HepG2 (cell line): ENCODE measurements at regions not wholly inside any gene's neighbourhood (a gene's known extent, or its start where the extent isn't known, plus 50 kb on each side); places are given as distances from the start of the nearest gene placed in this dataset.

Source experiments
- NR3C1 ChIP-seq: sonication (generic); formaldehyde crosslinking; IDR thresholded peaks from 2 replicates; pipeline ENCODE4 v1.4.0; 2020; ENCODE audit warnings: missing genetic modification reagents
- POLR2A ChIP-seq, 2 experiments: IDR thresholded peaks; 2 replicates each; pipeline ENCODE4 v1.6.1; 2011; ENCODE audit warnings: low read depth in 2 of 2, low read length in 2 of 2, mild to moderate bottlenecking in 1 of 2, moderate library complexity in 1 of 2; ENCODE audit not compliant: insufficient read depth in 1 of 2
- SRY ChIP-seq: sonication (generic); formaldehyde crosslinking; IDR thresholded peaks from 2 replicates; pipeline ENCODE4 v1.8.0; 2022; ENCODE audit warnings: mild to moderate bottlenecking, missing genetic modification reagents
- ZNF282 ChIP-seq: fragments of 450-650 bp; IDR thresholded peaks from 2 replicates; pipeline ENCODE4 v1.6.1; 2018; ENCODE audit not compliant: partially characterized antibody
- ZNF530 ChIP-seq: sonication (generic); formaldehyde crosslinking; IDR thresholded peaks from 2 replicates; pipeline ENCODE4 v1.5.0; 2020; ENCODE audit warnings: low read depth, mild to moderate bottlenecking, missing genetic modification reagents
- ZNF816 ChIP-seq: sonication (generic); formaldehyde crosslinking; IDR thresholded peaks from 2 replicates; pipeline ENCODE4 v1.8.0; 2022; ENCODE audit warnings: missing genetic modification reagents, mild to moderate bottlenecking, borderline replicate concordance
- TF ChIP-seq, protein P1 (sequence below): sonication (generic); formaldehyde crosslinking; IDR thresholded peaks from 2 replicates; pipeline ENCODE4 v1.8.1; 2022; ENCODE audit warnings: low read depth, mild to moderate bottlenecking, missing genetic modification reagents
- TF ChIP-seq, protein P2 (sequence below), 2 experiments: sonication (generic) in 1 of 2; formaldehyde crosslinking in 1 of 2; IDR thresholded peaks; 2 replicates each; pipeline versions ENCODE4 v1.4.0 to v1.6.1; 2016 to 2020; ENCODE audit warnings: borderline replicate concordance in 1 of 2, low read depth in 1 of 2, mild to moderate bottlenecking in 1 of 2, missing genetic modification reagents in 1 of 2
- TF ChIP-seq, protein P3 (sequence below): sonication (generic); formaldehyde crosslinking; IDR thresholded peaks from 2 replicates; pipeline ENCODE4 v1.4.0; 2020; ENCODE audit warnings: missing genetic modification reagents
- TF ChIP-seq, protein P4 (sequence below): sonication (generic); formaldehyde crosslinking; IDR thresholded peaks from 2 replicates; pipeline ENCODE4 v1.4.0; 2020; ENCODE audit warnings: missing genetic modification reagents
- TF ChIP-seq, protein P5 (sequence below): sonication (generic); formaldehyde crosslinking; IDR thresholded peaks from 2 replicates; pipeline ENCODE4 v1.9.0; 2021; ENCODE audit warnings: missing genetic modification reagents, borderline replicate concordance
- TF ChIP-seq, protein P6 (sequence below): sonication (generic); formaldehyde crosslinking; IDR thresholded peaks from 2 replicates; pipeline ENCODE4 v1.5.0; 2020; ENCODE audit warnings: mild to moderate bottlenecking, missing genetic modification reagents, moderate library complexity

DNA sequence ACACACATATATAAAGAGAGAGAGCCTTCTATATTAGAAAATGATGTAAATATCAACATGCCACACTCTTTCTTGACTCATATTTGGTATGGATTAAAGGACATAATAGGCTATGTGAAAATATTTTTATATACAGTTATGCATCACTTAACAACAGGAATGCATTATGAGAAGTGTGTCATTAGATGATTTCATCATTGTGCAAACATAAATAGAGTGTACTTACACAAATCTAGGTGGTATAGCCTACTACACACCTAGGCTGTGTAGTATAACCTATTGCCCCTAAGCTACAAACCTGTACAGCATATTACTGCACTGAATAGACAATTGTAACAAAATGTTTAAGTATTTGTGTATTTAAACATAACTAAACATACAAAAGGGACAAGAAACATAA is 354.8 kb upstream of the CNTNAP5 start:
- TF ChIP-seq ZNF282 (no peak), POLR2A (IDR thresholded peaks at IDR 0.05; ENCODE audit: insufficient read depth in 1 of 2, low read depth in 2 of 2, low read length in 2 of 2) (no peak), ZNF816 (CRISPR knock-in tag) (no peak), ZNF530 (CRISPR knock-in tag) (no peak), SRY (CRISPR knock-in tag) (no peak), NR3C1 (CRISPR knock-in tag) (no peak)
- TF ChIP-seq, protein P1, sequence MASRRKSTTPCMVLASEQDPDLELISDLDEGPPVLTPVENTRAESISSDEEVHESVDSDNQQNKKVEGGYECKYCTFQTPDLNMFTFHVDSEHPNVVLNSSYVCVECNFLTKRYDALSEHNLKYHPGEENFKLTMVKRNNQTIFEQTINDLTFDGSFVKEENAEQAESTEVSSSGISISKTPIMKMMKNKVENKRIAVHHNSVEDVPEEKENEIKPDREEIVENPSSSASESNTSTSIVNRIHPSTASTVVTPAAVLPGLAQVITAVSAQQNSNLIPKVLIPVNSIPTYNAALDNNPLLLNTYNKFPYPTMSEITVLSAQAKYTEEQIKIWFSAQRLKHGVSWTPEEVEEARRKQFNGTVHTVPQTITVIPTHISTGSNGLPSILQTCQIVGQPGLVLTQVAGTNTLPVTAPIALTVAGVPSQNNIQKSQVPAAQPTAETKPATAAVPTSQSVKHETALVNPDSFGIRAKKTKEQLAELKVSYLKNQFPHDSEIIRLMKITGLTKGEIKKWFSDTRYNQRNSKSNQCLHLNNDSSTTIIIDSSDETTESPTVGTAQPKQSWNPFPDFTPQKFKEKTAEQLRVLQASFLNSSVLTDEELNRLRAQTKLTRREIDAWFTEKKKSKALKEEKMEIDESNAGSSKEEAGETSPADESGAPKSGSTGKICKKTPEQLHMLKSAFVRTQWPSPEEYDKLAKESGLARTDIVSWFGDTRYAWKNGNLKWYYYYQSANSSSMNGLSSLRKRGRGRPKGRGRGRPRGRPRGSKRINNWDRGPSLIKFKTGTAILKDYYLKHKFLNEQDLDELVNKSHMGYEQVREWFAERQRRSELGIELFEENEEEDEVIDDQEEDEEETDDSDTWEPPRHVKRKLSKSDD: no peak
- TF ChIP-seq, protein P2, sequence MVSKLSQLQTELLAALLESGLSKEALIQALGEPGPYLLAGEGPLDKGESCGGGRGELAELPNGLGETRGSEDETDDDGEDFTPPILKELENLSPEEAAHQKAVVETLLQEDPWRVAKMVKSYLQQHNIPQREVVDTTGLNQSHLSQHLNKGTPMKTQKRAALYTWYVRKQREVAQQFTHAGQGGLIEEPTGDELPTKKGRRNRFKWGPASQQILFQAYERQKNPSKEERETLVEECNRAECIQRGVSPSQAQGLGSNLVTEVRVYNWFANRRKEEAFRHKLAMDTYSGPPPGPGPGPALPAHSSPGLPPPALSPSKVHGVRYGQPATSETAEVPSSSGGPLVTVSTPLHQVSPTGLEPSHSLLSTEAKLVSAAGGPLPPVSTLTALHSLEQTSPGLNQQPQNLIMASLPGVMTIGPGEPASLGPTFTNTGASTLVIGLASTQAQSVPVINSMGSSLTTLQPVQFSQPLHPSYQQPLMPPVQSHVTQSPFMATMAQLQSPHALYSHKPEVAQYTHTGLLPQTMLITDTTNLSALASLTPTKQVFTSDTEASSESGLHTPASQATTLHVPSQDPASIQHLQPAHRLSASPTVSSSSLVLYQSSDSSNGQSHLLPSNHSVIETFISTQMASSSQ (IDR thresholded peaks at IDR 0.05; ENCODE audit: low read depth): no peak
- TF ChIP-seq, protein P2 (CRISPR knock-in tag; IDR thresholded peaks at IDR 0.05; ENCODE audit: borderline replicate concordance): no peak
- TF ChIP-seq, protein P3, sequence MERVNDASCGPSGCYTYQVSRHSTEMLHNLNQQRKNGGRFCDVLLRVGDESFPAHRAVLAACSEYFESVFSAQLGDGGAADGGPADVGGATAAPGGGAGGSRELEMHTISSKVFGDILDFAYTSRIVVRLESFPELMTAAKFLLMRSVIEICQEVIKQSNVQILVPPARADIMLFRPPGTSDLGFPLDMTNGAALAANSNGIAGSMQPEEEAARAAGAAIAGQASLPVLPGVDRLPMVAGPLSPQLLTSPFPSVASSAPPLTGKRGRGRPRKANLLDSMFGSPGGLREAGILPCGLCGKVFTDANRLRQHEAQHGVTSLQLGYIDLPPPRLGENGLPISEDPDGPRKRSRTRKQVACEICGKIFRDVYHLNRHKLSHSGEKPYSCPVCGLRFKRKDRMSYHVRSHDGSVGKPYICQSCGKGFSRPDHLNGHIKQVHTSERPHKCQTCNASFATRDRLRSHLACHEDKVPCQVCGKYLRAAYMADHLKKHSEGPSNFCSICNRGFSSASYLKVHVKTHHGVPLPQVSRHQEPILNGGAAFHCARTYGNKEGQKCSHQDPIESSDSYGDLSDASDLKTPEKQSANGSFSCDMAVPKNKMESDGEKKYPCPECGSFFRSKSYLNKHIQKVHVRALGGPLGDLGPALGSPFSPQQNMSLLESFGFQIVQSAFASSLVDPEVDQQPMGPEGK (CRISPR knock-in tag): no peak
- TF ChIP-seq, protein P4, sequence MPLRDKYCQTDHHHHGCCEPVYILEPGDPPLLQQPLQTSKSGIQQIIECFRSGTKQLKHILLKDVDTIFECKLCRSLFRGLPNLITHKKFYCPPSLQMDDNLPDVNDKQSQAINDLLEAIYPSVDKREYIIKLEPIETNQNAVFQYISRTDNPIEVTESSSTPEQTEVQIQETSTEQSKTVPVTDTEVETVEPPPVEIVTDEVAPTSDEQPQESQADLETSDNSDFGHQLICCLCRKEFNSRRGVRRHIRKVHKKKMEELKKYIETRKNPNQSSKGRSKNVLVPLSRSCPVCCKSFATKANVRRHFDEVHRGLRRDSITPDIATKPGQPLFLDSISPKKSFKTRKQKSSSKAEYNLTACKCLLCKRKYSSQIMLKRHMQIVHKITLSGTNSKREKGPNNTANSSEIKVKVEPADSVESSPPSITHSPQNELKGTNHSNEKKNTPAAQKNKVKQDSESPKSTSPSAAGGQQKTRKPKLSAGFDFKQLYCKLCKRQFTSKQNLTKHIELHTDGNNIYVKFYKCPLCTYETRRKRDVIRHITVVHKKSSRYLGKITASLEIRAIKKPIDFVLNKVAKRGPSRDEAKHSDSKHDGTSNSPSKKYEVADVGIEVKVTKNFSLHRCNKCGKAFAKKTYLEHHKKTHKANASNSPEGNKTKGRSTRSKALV (CRISPR knock-in tag): no peak
- TF ChIP-seq, protein P5, sequence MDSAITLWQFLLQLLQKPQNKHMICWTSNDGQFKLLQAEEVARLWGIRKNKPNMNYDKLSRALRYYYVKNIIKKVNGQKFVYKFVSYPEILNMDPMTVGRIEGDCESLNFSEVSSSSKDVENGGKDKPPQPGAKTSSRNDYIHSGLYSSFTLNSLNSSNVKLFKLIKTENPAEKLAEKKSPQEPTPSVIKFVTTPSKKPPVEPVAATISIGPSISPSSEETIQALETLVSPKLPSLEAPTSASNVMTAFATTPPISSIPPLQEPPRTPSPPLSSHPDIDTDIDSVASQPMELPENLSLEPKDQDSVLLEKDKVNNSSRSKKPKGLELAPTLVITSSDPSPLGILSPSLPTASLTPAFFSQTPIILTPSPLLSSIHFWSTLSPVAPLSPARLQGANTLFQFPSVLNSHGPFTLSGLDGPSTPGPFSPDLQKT (CRISPR knock-in tag): no peak
- TF ChIP-seq, protein P6, sequence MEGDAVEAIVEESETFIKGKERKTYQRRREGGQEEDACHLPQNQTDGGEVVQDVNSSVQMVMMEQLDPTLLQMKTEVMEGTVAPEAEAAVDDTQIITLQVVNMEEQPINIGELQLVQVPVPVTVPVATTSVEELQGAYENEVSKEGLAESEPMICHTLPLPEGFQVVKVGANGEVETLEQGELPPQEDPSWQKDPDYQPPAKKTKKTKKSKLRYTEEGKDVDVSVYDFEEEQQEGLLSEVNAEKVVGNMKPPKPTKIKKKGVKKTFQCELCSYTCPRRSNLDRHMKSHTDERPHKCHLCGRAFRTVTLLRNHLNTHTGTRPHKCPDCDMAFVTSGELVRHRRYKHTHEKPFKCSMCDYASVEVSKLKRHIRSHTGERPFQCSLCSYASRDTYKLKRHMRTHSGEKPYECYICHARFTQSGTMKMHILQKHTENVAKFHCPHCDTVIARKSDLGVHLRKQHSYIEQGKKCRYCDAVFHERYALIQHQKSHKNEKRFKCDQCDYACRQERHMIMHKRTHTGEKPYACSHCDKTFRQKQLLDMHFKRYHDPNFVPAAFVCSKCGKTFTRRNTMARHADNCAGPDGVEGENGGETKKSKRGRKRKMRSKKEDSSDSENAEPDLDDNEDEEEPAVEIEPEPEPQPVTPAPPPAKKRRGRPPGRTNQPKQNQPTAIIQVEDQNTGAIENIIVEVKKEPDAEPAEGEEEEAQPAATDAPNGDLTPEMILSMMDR (CRISPR knock-in tag): no peak
